Activated CD4-positive, alpha-beta memory T cell treated with anti-CD3 and anti-CD28 coated beads for 36 hours (primary cell): ENCODE measurements at regions not wholly inside any gene's neighbourhood (a gene's known extent, or its start where the extent isn't known, plus 50 kb on each side); places are given as distances from the start of the nearest gene placed in this dataset.
"Not testable (repeated sequence)": the region's sequence is repeated elsewhere in the genome, so short reads cannot be mapped to it uniquely, and the experiment has no call there.

Experiments
- CTCF ChIA-PET: fragments of 350-600 bp; sonication (Branson Sonifier 250); formaldehyde crosslinking; loops from one replicate; lab custom pipeline; 2021; ENCODE audit warnings: antibody characterized with exemption, inconsistent platforms; lab: Charles Lee
- POLR2A ChIA-PET: fragments of 350-600 bp; sonication (Branson Sonifier 250); formaldehyde crosslinking; loops from one replicate; lab custom pipeline; 2021; ENCODE audit warnings: antibody characterized with exemption; lab: Charles Lee
- DNase-seq: peaks from one replicate; pipeline ENCODE4 v3.0.0-alpha.2; 2020
- H3K27ac Mint-ChIP-seq: one replicate; pipeline ENCODE4 v1.8.0; 2021; ENCODE audit warnings: mixed read lengths
- H3K27me3 Mint-ChIP-seq: one replicate; pipeline ENCODE4 v1.8.0; 2021; ENCODE audit warnings: mixed read lengths
- H3K36me3 Mint-ChIP-seq: one replicate; pipeline ENCODE4 v1.8.0; 2021; ENCODE audit warnings: mixed read lengths
- H3K4me1 Mint-ChIP-seq: one replicate; pipeline ENCODE4 v1.8.0; 2021; ENCODE audit warnings: low read depth, mixed read lengths
- H3K4me3 Mint-ChIP-seq: one replicate; pipeline ENCODE4 v1.8.0; 2021; ENCODE audit warnings: mild to moderate bottlenecking, mixed read lengths
- H3K9me3 Mint-ChIP-seq: one replicate; pipeline ENCODE4 v1.8.0; 2021; ENCODE audit warnings: mixed read lengths
- intact Hi-C: fragments of 100-400 bp; cut with micrococcal nuclease; formaldehyde crosslinking; loops from one replicate; pipeline ENCODE4 v1.15.1; 2023

DNA sequence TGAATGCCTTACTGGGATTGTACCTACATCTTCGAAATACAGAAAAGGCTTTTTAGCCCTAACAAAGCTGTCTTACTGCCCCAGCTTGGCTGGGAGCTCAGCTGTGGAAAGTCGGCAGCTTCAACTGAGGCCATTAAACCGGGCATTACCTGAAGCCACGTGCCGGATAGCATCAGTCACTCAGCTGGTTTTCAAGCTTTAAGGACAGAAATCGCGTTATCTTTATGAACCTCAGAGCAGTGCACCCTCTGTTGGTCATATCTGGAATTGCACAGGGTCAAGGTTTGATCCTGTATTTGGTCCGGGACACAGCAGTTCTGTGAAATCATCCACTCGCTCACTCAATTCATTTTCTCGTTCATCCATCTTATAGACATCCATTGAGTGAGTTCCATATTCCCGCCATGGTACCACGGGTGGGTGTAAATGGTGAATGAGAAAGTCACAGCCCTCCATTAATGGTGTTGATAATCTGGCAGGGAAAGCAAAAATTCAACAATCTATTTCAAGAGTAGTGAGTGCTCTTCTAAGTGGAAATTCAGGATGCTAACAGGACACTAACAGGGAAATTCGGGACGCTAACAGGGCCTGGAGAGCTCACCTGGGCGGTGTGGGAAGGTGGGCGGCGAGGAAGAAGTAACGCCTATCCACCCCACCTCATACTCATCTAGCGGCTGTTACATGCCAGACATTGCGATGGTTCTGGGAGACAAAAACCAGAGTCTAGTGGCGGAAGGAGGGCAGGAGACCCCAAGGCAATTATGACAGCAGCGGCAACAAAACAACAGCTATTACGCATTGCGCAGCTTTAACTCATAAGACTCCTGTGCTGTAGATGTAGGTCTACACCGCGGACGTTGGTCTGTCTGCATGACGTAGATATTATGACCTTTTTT is 60.6 kb upstream of the TCL1A start:
- Mint-ChIP-seq H3K9me3 (no peaks in the 10 kb centered on the region), H3K4me1 (no peaks in the 10 kb centered on the region), H3K27ac (no peak overlapping the region), H3K4me3 (no peak overlapping the region), H3K36me3 (no peaks in the 10 kb centered on the region), H3K27me3 (peaks cover 10% of the 10 kb centered on the region)
- DNase-seq = peak; percentile 55
- POLR2A ChIA-PET = interaction anchor here (0.6 kb wide), 1 partner anchor 224 kb away, joined by 4 read pairs; no protein-coding TSS in a partner anchor
- CTCF ChIA-PET = interaction anchor here (0.6 to 2.8 kb wide), 22 partner anchors 9 to 349 kb away, joined by 3 to 19 read pairs (median 4); no protein-coding TSS in a partner anchor
- intact Hi-C loops = loop anchor here (1.0 kb wide), 1 partner anchor 213 kb away; no protein-coding TSS in a partner anchor

- H3K4me3 Mint-ChIP-seq = no peak overlapping the region
- DNase-seq = no peak
- no peaks in the 10 kb centered on the region for H3K4me1 Mint-ChIP-seq
- intact Hi-C loops = no loop called here
- no peaks in the 10 kb centered on the region for H3K36me3 Mint-ChIP-seq
- CTCF ChIA-PET = no interaction called here
- H3K27ac Mint-ChIP-seq = no peak overlapping the region
- POLR2A ChIA-PET = no interaction called here
- no peaks in the 10 kb centered on the region for H3K9me3 Mint-ChIP-seq
- H3K27me3 Mint-ChIP-seq = peaks cover 11% of the 10 kb centered on the region
These were observed 56.9 kb upstream of the TCL1A start for GRCh38 chr14:95770777-95771176.

- Mint-ChIP-seq H3K9me3 (no peaks in the 10 kb centered on the region), H3K27ac (no peak overlapping the region), H3K36me3 (no peaks in the 10 kb centered on the region), H3K27me3 (peaks cover 11% of the 10 kb centered on the region), H3K4me1 (no peaks in the 10 kb centered on the region), H3K4me3 (no peak overlapping the region)
- intact Hi-C loops = no loop called here
- DNase-seq = no peak
- ChIA-PET POLR2A (no interaction called here), CTCF (no interaction called here)
These were observed 56.1 kb upstream of the TCL1A start for GRCh38 chr14:95769976-95770375.

- POLR2A ChIA-PET, H3K4me3 Mint-ChIP-seq, intact Hi-C loops, H3K4me1 Mint-ChIP-seq, H3K27me3 Mint-ChIP-seq, H3K36me3 Mint-ChIP-seq, CTCF ChIA-PET, H3K27ac Mint-ChIP-seq, H3K9me3 Mint-ChIP-seq, DNase-seq: not testable (repeated sequence)
These were observed 55.5 kb upstream of the TCL1A start for GRCh38 chr14:95769431-95769830.

DNA sequence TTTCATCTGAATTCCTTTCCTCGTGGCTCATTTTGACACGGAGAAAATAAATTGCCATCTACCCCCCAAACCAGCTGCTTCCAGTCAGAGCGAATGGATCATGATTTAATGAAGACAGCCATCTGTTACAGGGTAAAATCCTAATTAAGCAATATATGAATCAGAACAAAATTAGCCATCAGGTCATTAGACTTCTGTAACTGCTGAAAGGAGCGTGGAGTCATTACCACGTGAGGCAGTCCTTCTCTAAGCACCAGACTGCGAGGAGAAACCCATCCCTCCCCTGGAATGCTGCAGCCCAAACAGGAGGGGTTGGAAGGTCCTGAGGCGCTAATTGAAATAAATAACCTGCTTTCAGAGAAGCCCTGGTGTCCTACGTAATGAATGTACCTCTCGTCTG is 51.1 kb upstream of the TCL1A start:
- ChIA-PET CTCF (interaction anchor here (1.0 kb wide), 1 partner anchor 9 kb away, joined by 3 read pairs; no protein-coding TSS in a partner anchor), POLR2A (no interaction called here)
- Mint-ChIP-seq H3K4me3 (no peak overlapping the region), H3K27ac (no peak overlapping the region), H3K36me3 (no peaks in the 10 kb centered on the region), H3K27me3 (peaks cover 16% of the 10 kb centered on the region), H3K9me3 (no peaks in the 10 kb centered on the region), H3K4me1 (no peaks in the 10 kb centered on the region)
- no peak for DNase-seq
- intact Hi-C loops = no loop called here

- DNase-seq = no peak
- no peaks in the 10 kb centered on the region for H3K36me3 Mint-ChIP-seq
- no peak overlapping the region for H3K4me3 Mint-ChIP-seq
- ChIA-PET CTCF (interaction anchor here (1.4 kb wide), 1 partner anchor 10 kb away, joined by 6 read pairs; no protein-coding TSS in a partner anchor), POLR2A (no interaction called here)
- intact Hi-C loops = no loop called here
- H3K27ac Mint-ChIP-seq = no peak overlapping the region
- H3K27me3 Mint-ChIP-seq = peaks cover 21% of the 10 kb centered on the region
- H3K4me1 Mint-ChIP-seq = no peaks in the 10 kb centered on the region
- H3K9me3 Mint-ChIP-seq = no peaks in the 10 kb centered on the region
These were observed 50.0 kb upstream of the TCL1A start for GRCh38 chr14:95763875-95764274.
